GM12878 (cell line): ENCODE measurements at regions not wholly inside any gene's neighbourhood (a gene's known extent, or its start where the extent isn't known, plus 50 kb on each side); places are given as distances from the start of the nearest gene placed in this dataset.

Source experiments
- CTCF ChIP-seq, 3 experiments: IDR thresholded peaks in 2 of 3; conservative IDR thresholded peaks in 1 of 3; 2 replicates each; pipeline ENCODE4 v1.5.1; 2011; ENCODE audit warnings: low read depth in 3 of 3, low read length in 3 of 3, mild to moderate bottlenecking in 3 of 3, control low read depth in 2 of 3, moderate library complexity in 2 of 3, inconsistent platforms in 1 of 3, mixed read lengths in 1 of 3; ENCODE audit not compliant: control insufficient read depth in 2 of 3, insufficient read depth in 1 of 3; ENCODE audit errors: extremely low read depth in 1 of 3
- EZH2 ChIP-seq: IDR thresholded peaks from 2 replicates; pipeline ENCODE4 v1.6.1; 2012; ENCODE audit warnings: low read depth, mild to moderate bottlenecking, control low read depth, inconsistent platforms, low read length, borderline replicate concordance; ENCODE audit not compliant: control insufficient read depth
- RCOR1 ChIP-seq: conservative IDR thresholded peaks from 2 replicates; pipeline ENCODE4 v1.6.1; 2012; ENCODE audit warnings: low read depth, low read length, improper control_type of control experiment
- REST ChIP-seq: IDR thresholded peaks from 2 replicates; pipeline ENCODE4 v1.6.1; 2012; ENCODE audit warnings: mild to moderate bottlenecking, low read depth, low read length
- SMAD1 ChIP-seq: fragments of 450-650 bp; IDR thresholded peaks from 2 replicates; pipeline ENCODE4 v1.6.1; 2018; ENCODE audit warnings: mild to moderate bottlenecking, low read depth; ENCODE audit not compliant: partially characterized antibody
- TCF7 ChIP-seq: IDR thresholded peaks from 2 replicates; pipeline ENCODE4 v1.6.1; 2014; ENCODE audit warnings: antibody characterized with exemption, borderline replicate concordance

- TF ChIP-seq RCOR1 (no peak), REST (no peak), TCF7 (no peak), SMAD1 (no peak), EZH2 (no peak), CTCF (IDR thresholded peaks at IDR 0.05 in 2 of 3, conservative IDR thresholded peaks at IDR 0.05 in 1 of 3; ENCODE audit: control insufficient read depth in 2 of 3, extremely low read depth in 1 of 3, insufficient read depth in 1 of 3, low read depth in 3 of 3, low read length in 3 of 3) (no peak)
These were observed 100.8 kb downstream of the TOMM20 start for GRCh38 chr1:235027862-235028250.
